ENCODE measurements at regions not wholly inside any gene's neighbourhood (a gene's known extent, or its start where the extent isn't known, plus 50 kb on each side); places are given as distances from the start of the nearest gene placed in this dataset.
"Not testable (repeated sequence)": the region's sequence is repeated elsewhere in the genome, so short reads cannot be mapped to it uniquely, and the experiment has no call there.

- peak; percentile 12 for DNase-seq
These were observed 1505.1 kb upstream of the SLC10A2 start for GRCh38 chr13:104571161-104571892.

GRCh38 chr13:104567114-104567513, 1500.9 kb upstream of the SLC10A2 start:
- DNase-seq = no peak

- DNase-seq = no peak
These were observed 1499.7 kb upstream of the SLC10A2 start for GRCh38 chr13:104565888-104566287.

GRCh38 chr13:104553896-104554295, 1487.7 kb upstream of the SLC10A2 start:
- no peak for DNase-seq

- no peak for DNase-seq
These were observed 1487.0 kb upstream of the SLC10A2 start for GRCh38 chr13:104553186-104553585.

GRCh38 chr13:104534847-104535246, 1468.6 kb upstream of the SLC10A2 start:
- no peak for DNase-seq

GRCh38 chr13:104532132-104532531, 1465.9 kb upstream of the SLC10A2 start:
- DNase-seq = no peak

GRCh38 chr13:104530741-104531140, 1464.5 kb upstream of the SLC10A2 start:
- DNase-seq = no peak

GRCh38 chr13:104526561-104526960, 1460.3 kb upstream of the SLC10A2 start:
- DNase-seq = no peak

GRCh38 chr13:104525467-104525866, 1459.2 kb upstream of the SLC10A2 start:
- DNase-seq = no peak

GRCh38 chr13:104522235-104523072, 1456.2 kb upstream of the SLC10A2 start:
- DNase-seq = no peak

- DNase-seq = no peak
These were observed 1444.2 kb upstream of the SLC10A2 start for GRCh38 chr13:104510422-104510821.

GRCh38 chr13:104493502-104493901, 1427.3 kb upstream of the SLC10A2 start:
- DNase-seq = not testable (repeated sequence)

- DNase-seq = no peak
These were observed 1425.7 kb upstream of the SLC10A2 start for GRCh38 chr13:104491916-104492315.

GRCh38 chr13:104487006-104487405, 1420.8 kb upstream of the SLC10A2 start:
- no peak for DNase-seq

- DNase-seq = no peak
These were observed 1419.4 kb upstream of the SLC10A2 start for GRCh38 chr13:104485571-104485970.

GRCh38 chr13:104483631-104484030, 1417.4 kb upstream of the SLC10A2 start:
- DNase-seq = no peak

GRCh38 chr13:104477261-104477660, 1411.0 kb upstream of the SLC10A2 start:
- no peak for DNase-seq

- no peak for DNase-seq
These were observed 1407.7 kb upstream of the SLC10A2 start for GRCh38 chr13:104473936-104474335.

GRCh38 chr13:104466016-104466415, 1399.8 kb upstream of the SLC10A2 start:
- no peak for DNase-seq

GRCh38 chr13:104461049-104461448, 1394.8 kb upstream of the SLC10A2 start:
- DNase-seq = no peak

- no peak for DNase-seq
These were observed 1394.3 kb upstream of the SLC10A2 start for GRCh38 chr13:104460554-104460953.

- no peak for DNase-seq
These were observed 1383.8 kb upstream of the SLC10A2 start for GRCh38 chr13:104450006-104450405.

- no peak for DNase-seq
These were observed 1381.1 kb upstream of the SLC10A2 start for GRCh38 chr13:104447348-104447747.

All from CD4-positive, alpha-beta T cell treated with Interleukin-6 for 4 hours (primary cell).